Loucy (cell line): ENCODE measurements at regions not wholly inside any gene's neighbourhood (a gene's known extent, or its start where the extent isn't known, plus 50 kb on each side); places are given as distances from the start of the nearest gene placed in this dataset.

Experiments
- H2AFZ ChIP-seq: fragments of 200-600 bp; sonication (generic); 2 replicates; pipeline ENCODE4 v1.6.0; 2016; ENCODE audit warnings: antibody characterized with exemption, mild to moderate bottlenecking, low read length, moderate library complexity
- H3F3A ChIP-seq: fragments of 200-600 bp; 2 replicates; pipeline ENCODE4 v1.6.0; 2016; ENCODE audit warnings: antibody characterized with exemption, low read depth, mild to moderate bottlenecking
- H3K27me3 ChIP-seq: fragments of 200-600 bp; sonication (generic); 2 replicates; pipeline ENCODE4 v1.6.1; 2014; ENCODE audit warnings: low read length, mild to moderate bottlenecking; ENCODE audit not compliant: insufficient read depth, poor library complexity, severe bottlenecking
- H3K36me3 ChIP-seq: fragments of 200-600 bp; sonication (generic); 2 replicates; pipeline ENCODE4 v1.6.1; 2016; ENCODE audit warnings: low read length; ENCODE audit not compliant: insufficient read depth
- H3K4me1 ChIP-seq: fragments of 200-600 bp; sonication (generic); 2 replicates; pipeline ENCODE4 v1.5.1; 2014; ENCODE audit warnings: low read length, mild to moderate bottlenecking; ENCODE audit not compliant: insufficient read depth, poor library complexity, severe bottlenecking
- H3K4me2 ChIP-seq: fragments of 200-600 bp; sonication (generic); 2 replicates; pipeline ENCODE4 v1.6.0; 2014; ENCODE audit warnings: antibody characterized with exemption, low read length, low read depth, mild to moderate bottlenecking; ENCODE audit not compliant: poor library complexity, severe bottlenecking
- H3K4me3 ChIP-seq: fragments of 200-600 bp; sonication (generic); 2 replicates; pipeline ENCODE4 v1.5.1; 2014; ENCODE audit warnings: low read length, mild to moderate bottlenecking, mixed read lengths; ENCODE audit not compliant: poor library complexity, severe bottlenecking
- H3K79me2 ChIP-seq: fragments of 200-600 bp; sonication (generic); 2 replicates; pipeline ENCODE4 v1.6.1; 2014; ENCODE audit warnings: low read length; ENCODE audit not compliant: insufficient read depth
- H3K9ac ChIP-seq: fragments of 200-600 bp; sonication (generic); 2 replicates; pipeline ENCODE4 v1.6.0; 2014; ENCODE audit warnings: mild to moderate bottlenecking, low read depth, low read length, moderate library complexity; ENCODE audit not compliant: poor library complexity, severe bottlenecking
- H3K9me2 ChIP-seq: fragments of 200-600 bp; sonication (generic); replicated peaks from 2 replicates; pipeline ENCODE4 v1.6.1; 2016; ENCODE audit warnings: low read depth, low read length, mixed read lengths
- H3K9me3 ChIP-seq: fragments of 200-600 bp; sonication (generic); 2 replicates; pipeline ENCODE4 v1.6.1; 2014; ENCODE audit warnings: mild to moderate bottlenecking, antibody characterized with exemption, low read length, low read depth; ENCODE audit not compliant: insufficient read depth
- H4K20me1 ChIP-seq: fragments of 200-600 bp; sonication (generic); 2 replicates; pipeline ENCODE4 v1.6.0; 2014; ENCODE audit warnings: antibody characterized with exemption, low read length, mild to moderate bottlenecking; ENCODE audit not compliant: insufficient read depth, poor library complexity, severe bottlenecking
- EZH2phosphoT487 ChIP-seq: fragments of 200-600 bp; IDR thresholded peaks from 2 replicates; pipeline ENCODE4 v1.6.1; 2018; ENCODE audit warnings: antibody characterized with exemption, mild to moderate bottlenecking, moderate library complexity, borderline replicate concordance
- TF ChIP-seq, protein P1 (sequence below): fragments of 200-600 bp; sonication (generic); conservative IDR thresholded peaks from 2 replicates; pipeline ENCODE4 v1.5.1; 2014; ENCODE audit warnings: mild to moderate bottlenecking, antibody characterized with exemption, low read length

DNA sequence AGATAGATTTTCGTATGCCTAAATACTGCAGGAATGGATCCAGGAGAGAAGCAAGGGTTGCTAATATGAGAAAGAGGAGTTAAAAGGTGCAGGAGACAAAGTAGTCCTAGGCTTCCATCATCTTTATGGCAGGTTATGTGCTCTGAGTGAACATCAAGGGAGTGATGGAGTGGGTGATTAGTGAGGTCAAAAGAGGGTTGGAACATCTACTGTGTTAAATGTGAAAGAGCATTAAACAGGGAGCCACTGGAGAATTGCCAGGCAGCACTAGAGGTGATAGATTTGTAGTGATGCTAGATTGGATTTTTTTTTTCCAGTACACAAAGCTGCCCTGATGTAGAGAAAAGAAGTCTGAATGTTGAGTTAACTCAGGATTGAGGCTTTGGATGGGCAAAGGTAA lies 199.3 kb downstream of the NMUR2 start:
- Histone ChIP-seq H3K27me3 (no peaks in the 10 kb centered on the region), H2AFZ (no peak overlapping the region), H3K9ac (no peak overlapping the region), H3K4me1 (no peaks in the 10 kb centered on the region), H3K79me2 (no peaks in the 10 kb centered on the region), H4K20me1 (no peaks in the 10 kb centered on the region), H3K9me3 (no peaks in the 10 kb centered on the region), H3K9me2 (no peaks in the 10 kb centered on the region), H3F3A (no peaks in the 10 kb centered on the region), H3K36me3 (no peaks in the 10 kb centered on the region), H3K4me2 (no peak overlapping the region), H3K4me3 (no peak overlapping the region)
- TF ChIP-seq, protein P1, sequence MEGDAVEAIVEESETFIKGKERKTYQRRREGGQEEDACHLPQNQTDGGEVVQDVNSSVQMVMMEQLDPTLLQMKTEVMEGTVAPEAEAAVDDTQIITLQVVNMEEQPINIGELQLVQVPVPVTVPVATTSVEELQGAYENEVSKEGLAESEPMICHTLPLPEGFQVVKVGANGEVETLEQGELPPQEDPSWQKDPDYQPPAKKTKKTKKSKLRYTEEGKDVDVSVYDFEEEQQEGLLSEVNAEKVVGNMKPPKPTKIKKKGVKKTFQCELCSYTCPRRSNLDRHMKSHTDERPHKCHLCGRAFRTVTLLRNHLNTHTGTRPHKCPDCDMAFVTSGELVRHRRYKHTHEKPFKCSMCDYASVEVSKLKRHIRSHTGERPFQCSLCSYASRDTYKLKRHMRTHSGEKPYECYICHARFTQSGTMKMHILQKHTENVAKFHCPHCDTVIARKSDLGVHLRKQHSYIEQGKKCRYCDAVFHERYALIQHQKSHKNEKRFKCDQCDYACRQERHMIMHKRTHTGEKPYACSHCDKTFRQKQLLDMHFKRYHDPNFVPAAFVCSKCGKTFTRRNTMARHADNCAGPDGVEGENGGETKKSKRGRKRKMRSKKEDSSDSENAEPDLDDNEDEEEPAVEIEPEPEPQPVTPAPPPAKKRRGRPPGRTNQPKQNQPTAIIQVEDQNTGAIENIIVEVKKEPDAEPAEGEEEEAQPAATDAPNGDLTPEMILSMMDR = no peak
- TF ChIP-seq EZH2phosphoT487 = no peak

- Histone ChIP-seq H3K36me3 (no peaks in the 10 kb centered on the region), H3K9me2 (no peaks in the 10 kb centered on the region), H3K4me1 (no peaks in the 10 kb centered on the region), H3F3A (no peaks in the 10 kb centered on the region), H3K79me2 (no peaks in the 10 kb centered on the region), H3K9ac (no peak overlapping the region), H2AFZ (no peak overlapping the region), H4K20me1 (no peaks in the 10 kb centered on the region), H3K4me2 (no peak overlapping the region), H3K4me3 (no peak overlapping the region), H3K9me3 (no peaks in the 10 kb centered on the region), H3K27me3 (no peaks in the 10 kb centered on the region)
- TF ChIP-seq EZH2phosphoT487 = no peak
- TF ChIP-seq, protein P1 = no peak
These were observed 202.8 kb downstream of the NMUR2 start for GRCh38 chr5:152202321-152202720.

GRCh38 chr5:152193391-152194107 lies 211.5 kb downstream of the NMUR2 start:
- no peak overlapping the region for H3K4me3 ChIP-seq
- H3K4me2 ChIP-seq = no peak overlapping the region
- no peaks in the 10 kb centered on the region for H4K20me1 ChIP-seq
- TF ChIP-seq EZH2phosphoT487 = no peak
- TF ChIP-seq, protein P1 = no peak
- H3F3A ChIP-seq = no peaks in the 10 kb centered on the region
- no peaks in the 10 kb centered on the region for H3K4me1 ChIP-seq
- H3K9me3 ChIP-seq = no peaks in the 10 kb centered on the region
- no peaks in the 10 kb centered on the region for H3K79me2 ChIP-seq
- no peak overlapping the region for H3K9ac ChIP-seq
- H3K36me3 ChIP-seq = no peaks in the 10 kb centered on the region
- no peaks in the 10 kb centered on the region for H3K9me2 ChIP-seq
- no peak overlapping the region for H2AFZ ChIP-seq
- no peaks in the 10 kb centered on the region for H3K27me3 ChIP-seq
